H9 (cell line): ENCODE measurements at regions not wholly inside any gene's neighbourhood (a gene's known extent, or its start where the extent isn't known, plus 50 kb on each side); places are given as distances from the start of the nearest gene placed in this dataset.

Experiments used
- DNase-seq: peaks from one replicate; pipeline ENCODE4 v3.0.0-alpha.2; 2017
- H2AFZ ChIP-seq: one replicate; pipeline ENCODE4 v1.6.1; 2013; ENCODE audit warnings: mild to moderate bottlenecking, low read length, control low read depth, moderate library complexity
- H2AK5ac ChIP-seq: 2 replicates; pipeline ENCODE4 v1.6.1; 2013; ENCODE audit warnings: low read length, control low read depth, mixed read lengths; ENCODE audit not compliant: insufficient read length
- H2BK120ac ChIP-seq: one replicate; pipeline ENCODE4 v1.6.1; 2013; ENCODE audit warnings: low read depth, mild to moderate bottlenecking, low read length, control low read depth, inconsistent platforms; ENCODE audit not compliant: poor library complexity, severe bottlenecking
- H2BK12ac ChIP-seq: 2 replicates; pipeline ENCODE4 v1.6.1; 2013; ENCODE audit warnings: low read length, control low read depth, mixed read lengths, low read depth; ENCODE audit not compliant: insufficient read length
- H2BK15ac ChIP-seq: 2 replicates; pipeline ENCODE4 v1.6.1; 2013; ENCODE audit warnings: low read depth, low read length, control low read depth
- H2BK20ac ChIP-seq: one replicate; pipeline ENCODE4 v1.6.1; 2013; ENCODE audit warnings: low read depth, mild to moderate bottlenecking, low read length, control low read depth, inconsistent platforms; ENCODE audit not compliant: poor library complexity, severe bottlenecking
- H2BK5ac ChIP-seq: 2 replicates; pipeline ENCODE4 v1.6.1; 2013; ENCODE audit warnings: low read length, control low read depth, mixed read lengths; ENCODE audit not compliant: insufficient read length
- H3K14ac ChIP-seq: 2 replicates; pipeline ENCODE4 v1.6.1; 2013; ENCODE audit warnings: low read length, control low read depth; ENCODE audit not compliant: insufficient read depth
- H3K18ac ChIP-seq: 2 replicates; pipeline ENCODE4 v1.6.1; 2013; ENCODE audit warnings: low read depth, mild to moderate bottlenecking, mixed read lengths, low read length, control low read depth; ENCODE audit not compliant: insufficient read length
- H3K23ac ChIP-seq: 2 replicates; pipeline ENCODE4 v1.6.1; 2013; ENCODE audit warnings: low read length, control low read depth, mixed read lengths, low read depth; ENCODE audit not compliant: insufficient read length
- H3K23me2 ChIP-seq: 2 replicates; pipeline ENCODE4 v1.6.1; 2013; ENCODE audit warnings: low read depth, mild to moderate bottlenecking, mixed read lengths, low read length, control low read depth; ENCODE audit not compliant: insufficient read length, poor library complexity, severe bottlenecking
- H3K27ac ChIP-seq: 2 replicates; pipeline ENCODE4 v1.5.1; 2013; ENCODE audit warnings: low read length, control low read depth, mixed read lengths, low read depth; ENCODE audit not compliant: insufficient read length
- H3K27me3 ChIP-seq: 2 replicates; pipeline ENCODE4 v1.6.1; 2013; ENCODE audit warnings: low read length, control low read depth, inconsistent platforms; ENCODE audit not compliant: insufficient read depth
- H3K4ac ChIP-seq: 2 replicates; pipeline ENCODE4 v1.6.1; 2013; ENCODE audit warnings: low read depth, mild to moderate bottlenecking, control low read depth, inconsistent platforms, low read length, moderate library complexity
- H3K4me1 ChIP-seq: 2 replicates; pipeline ENCODE4 v1.6.1; 2013; ENCODE audit warnings: low read length, control low read depth, inconsistent platforms; ENCODE audit not compliant: insufficient read depth
- H3K4me2 ChIP-seq: 2 replicates; pipeline ENCODE4 v1.6.1; 2013; ENCODE audit warnings: low read length, control low read depth, mixed read lengths; ENCODE audit not compliant: insufficient read length, insufficient read depth
- H3K56ac ChIP-seq: 2 replicates; pipeline ENCODE4 v1.6.1; 2013; ENCODE audit warnings: low read depth, mild to moderate bottlenecking, mixed read lengths, low read length, control low read depth; ENCODE audit not compliant: insufficient read length
- H3K79me1 ChIP-seq: 2 replicates; pipeline ENCODE4 v1.6.1; 2013; ENCODE audit warnings: low read depth, mild to moderate bottlenecking, moderate library complexity, low read length, control low read depth, inconsistent platforms; ENCODE audit not compliant: insufficient read depth, poor library complexity, severe bottlenecking
- H3K79me2 ChIP-seq: 2 replicates; pipeline ENCODE4 v1.6.1; 2013; ENCODE audit warnings: low read length, control low read depth, inconsistent platforms; ENCODE audit not compliant: insufficient read depth
- H3K9ac ChIP-seq: 2 replicates; pipeline ENCODE4 v1.6.1; 2013; ENCODE audit warnings: low read length, control low read depth, mixed read lengths; ENCODE audit not compliant: insufficient read length; ENCODE audit errors: extremely low read depth
- H3K9me3 ChIP-seq: one replicate; pipeline ENCODE4 v1.6.1; 2013; ENCODE audit warnings: low read depth, low read length, inconsistent platforms; ENCODE audit not compliant: control insufficient read depth
- H3T11ph ChIP-seq: one replicate; pipeline ENCODE4 v1.6.1; 2013; ENCODE audit warnings: mild to moderate bottlenecking, low read length, control low read depth, inconsistent platforms
- H4K20me1 ChIP-seq: one replicate; pipeline ENCODE4 v1.6.1; 2013; ENCODE audit not compliant: control insufficient read depth, insufficient read length, insufficient read depth
- H4K5ac ChIP-seq: 2 replicates; pipeline ENCODE4 v1.6.1; 2013; ENCODE audit warnings: low read depth, mild to moderate bottlenecking, mixed read lengths, low read length, control low read depth; ENCODE audit not compliant: insufficient read length
- H4K8ac ChIP-seq: replicated peaks from 2 replicates; pipeline ENCODE4 v1.6.1; 2013; ENCODE audit warnings: low read length, control low read depth, mixed read lengths, low read depth; ENCODE audit not compliant: insufficient read length
- H4K91ac ChIP-seq: 2 replicates; pipeline ENCODE4 v1.6.1; 2013; ENCODE audit warnings: low read depth, mild to moderate bottlenecking, moderate library complexity, mixed read lengths, low read length, control low read depth; ENCODE audit not compliant: insufficient read length
- H3K27ac Mint-ChIP-seq, 3 experiments: 2 replicates in 2 of 3; 3 replicates in 1 of 3; pipeline ENCODE4 v1.8.0; 2020 to 2021; ENCODE audit warnings: mixed read lengths in 3 of 3, mild to moderate bottlenecking in 1 of 3, moderate library complexity in 1 of 3
- H3K27me3 Mint-ChIP-seq: 2 replicates; pipeline ENCODE4 v1.8.0; 2021; ENCODE audit warnings: low read depth, mild to moderate bottlenecking, moderate library complexity, mixed read lengths
- H3K36me3 Mint-ChIP-seq, 3 experiments: 2 replicates in 2 of 3; 3 replicates in 1 of 3; pipeline ENCODE4 v1.8.0; 2020 to 2021; ENCODE audit warnings: low read depth in 3 of 3, mixed read lengths in 3 of 3; ENCODE audit not compliant: insufficient read depth in 1 of 3
- H3K4me1 Mint-ChIP-seq, 2 experiments: 2 replicates each; pipeline ENCODE4 v1.8.0; 2020; ENCODE audit warnings: mixed read lengths in 2 of 2
- H3K4me3 Mint-ChIP-seq, 2 experiments: 2 replicates in 1 of 2; 3 replicates in 1 of 2; pipeline ENCODE4 v1.8.0; 2020 to 2021; ENCODE audit warnings: mild to moderate bottlenecking in 2 of 2, mixed read lengths in 2 of 2, moderate library complexity in 1 of 2
- H3K9me3 Mint-ChIP-seq, 2 experiments: 2 replicates in 1 of 2; 3 replicates in 1 of 2; pipeline ENCODE4 v1.8.0; 2020; ENCODE audit warnings: mild to moderate bottlenecking in 2 of 2, mixed read lengths in 2 of 2, moderate library complexity in 1 of 2
- WGBS: extraction: QIAGEN DNeasy Blood & Tissue Kit; methylation state at CpG from one replicate; pipeline ENCODE4 v1.1.7; 2013; ENCODE audit warnings: missing lambda C conversion rate, low lambda C conversion rate, mixed read lengths; ENCODE audit not compliant: insufficient read length; ENCODE audit errors: extremely low coverage; 5-methylcytosine and 5-hydroxymethylcytosine counted together
- TF ChIP-seq, protein P1 (sequence below): fragments of 200-600 bp; sonication (generic); conservative IDR thresholded peaks from 3 replicates; pipeline ENCODE4 v1.8.0; 2021; ENCODE audit warnings: antibody characterized with exemption, mild to moderate bottlenecking

DNA sequence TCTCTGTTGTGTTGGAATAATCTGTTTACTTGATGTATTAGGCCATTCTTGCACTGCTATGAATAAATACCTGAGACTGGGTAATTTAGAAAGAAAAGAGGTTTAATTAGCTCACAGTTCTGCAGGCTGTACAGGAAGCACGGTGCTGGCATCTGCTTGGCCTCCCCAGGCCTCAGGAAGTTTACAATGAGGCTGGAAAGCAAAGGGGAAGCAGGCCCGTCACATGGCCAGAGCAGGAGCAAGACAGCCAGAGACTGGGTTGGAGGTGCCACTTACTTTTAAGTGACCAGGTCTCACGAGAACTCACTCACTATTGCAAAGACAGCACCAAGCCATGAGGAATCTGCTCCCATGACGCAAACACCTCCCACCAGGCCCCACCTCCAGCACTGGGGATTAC is 50.6 kb upstream of the FUCA2 start:
- H3K23ac ChIP-seq: no peak overlapping the region
- H3K27me3 ChIP-seq: no peaks in the 10 kb centered on the region
- no peak overlapping the region for H3T11ph ChIP-seq
- no peak overlapping the region for H2BK12ac ChIP-seq
- no peak overlapping the region for H2BK120ac ChIP-seq
- H3K27ac ChIP-seq: no peak overlapping the region
- TF ChIP-seq, protein P1, sequence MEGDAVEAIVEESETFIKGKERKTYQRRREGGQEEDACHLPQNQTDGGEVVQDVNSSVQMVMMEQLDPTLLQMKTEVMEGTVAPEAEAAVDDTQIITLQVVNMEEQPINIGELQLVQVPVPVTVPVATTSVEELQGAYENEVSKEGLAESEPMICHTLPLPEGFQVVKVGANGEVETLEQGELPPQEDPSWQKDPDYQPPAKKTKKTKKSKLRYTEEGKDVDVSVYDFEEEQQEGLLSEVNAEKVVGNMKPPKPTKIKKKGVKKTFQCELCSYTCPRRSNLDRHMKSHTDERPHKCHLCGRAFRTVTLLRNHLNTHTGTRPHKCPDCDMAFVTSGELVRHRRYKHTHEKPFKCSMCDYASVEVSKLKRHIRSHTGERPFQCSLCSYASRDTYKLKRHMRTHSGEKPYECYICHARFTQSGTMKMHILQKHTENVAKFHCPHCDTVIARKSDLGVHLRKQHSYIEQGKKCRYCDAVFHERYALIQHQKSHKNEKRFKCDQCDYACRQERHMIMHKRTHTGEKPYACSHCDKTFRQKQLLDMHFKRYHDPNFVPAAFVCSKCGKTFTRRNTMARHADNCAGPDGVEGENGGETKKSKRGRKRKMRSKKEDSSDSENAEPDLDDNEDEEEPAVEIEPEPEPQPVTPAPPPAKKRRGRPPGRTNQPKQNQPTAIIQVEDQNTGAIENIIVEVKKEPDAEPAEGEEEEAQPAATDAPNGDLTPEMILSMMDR: no peak
- no peaks in the 10 kb centered on the region for H3K79me1 ChIP-seq
- no peak for DNase-seq
- no peak overlapping the region for H2BK15ac ChIP-seq
- H3K27ac Mint-ChIP-seq: no peak overlapping the region
- no peak overlapping the region for H3K4ac ChIP-seq
- no peak overlapping the region for H2AK5ac ChIP-seq
- no peaks in the 10 kb centered on the region for H4K20me1 ChIP-seq
- no peaks in the 10 kb centered on the region for H3K23me2 ChIP-seq
- no peaks in the 10 kb centered on the region; a peak in 1 of 7 replicates for H3K36me3 Mint-ChIP-seq
- no peak overlapping the region for H2BK20ac ChIP-seq
- no peak overlapping the region for H2AFZ ChIP-seq
- no peak overlapping the region for H3K4me3 Mint-ChIP-seq
- no peak overlapping the region for H2BK5ac ChIP-seq
- no peaks in the 10 kb centered on the region for H3K79me2 ChIP-seq
- no peak overlapping the region for H3K4me2 ChIP-seq
- no peak overlapping the region for H3K14ac ChIP-seq
- no peak overlapping the region for H4K91ac ChIP-seq
- no peaks in the 10 kb centered on the region for H3K9me3 ChIP-seq
- H3K9ac ChIP-seq: no peak overlapping the region
- no CpG with 5 or more reads among the region's 4 CpGs for WGBS
- peaks cover 4% of the 10 kb centered on the region; the same call in 1 of the 2 replicates for H3K27me3 Mint-ChIP-seq
- H4K5ac ChIP-seq: no peak overlapping the region
- peaks cover 0 to 6% of the 10 kb centered on the region in 2 experiments; a peak in 2 of 5 replicates for H3K9me3 Mint-ChIP-seq
- H3K56ac ChIP-seq: no peak overlapping the region
- H4K8ac ChIP-seq: no peak overlapping the region
- H3K4me1 ChIP-seq: no peaks in the 10 kb centered on the region
- no peak overlapping the region for H3K18ac ChIP-seq
- 0 out of 4 replicates have a peak, but pooled peaks cover 0 to 3% of the 10 kb centered on the region in 2 experiments for H3K4me1 Mint-ChIP-seq
